ENCODE measurements at regions not wholly inside any gene's neighbourhood (a gene's known extent, or its start where the extent isn't known, plus 50 kb on each side); places are given as distances from the start of the nearest gene placed in this dataset.

DNA sequence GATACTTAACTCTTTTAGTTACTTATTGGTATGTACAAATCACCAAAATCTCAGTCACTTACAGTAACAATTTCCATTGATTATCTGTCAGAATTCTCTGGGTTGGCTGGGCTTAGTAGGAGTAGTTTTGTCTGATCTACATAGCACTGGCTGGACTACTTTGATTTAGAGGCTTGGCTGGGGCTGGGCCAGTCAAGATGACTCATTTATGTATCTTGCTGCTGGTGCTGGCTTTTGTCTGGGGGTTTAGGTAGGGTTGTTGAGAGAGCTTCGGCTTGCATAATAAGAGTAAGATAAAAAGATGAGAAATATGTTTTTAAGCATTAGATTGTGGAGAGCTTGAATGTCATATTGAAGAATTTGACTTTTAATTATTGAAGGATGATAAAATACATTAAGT, 1093.7 kb downstream of the SLC6A15 start:
- TF ChIP-seq, protein P1, sequence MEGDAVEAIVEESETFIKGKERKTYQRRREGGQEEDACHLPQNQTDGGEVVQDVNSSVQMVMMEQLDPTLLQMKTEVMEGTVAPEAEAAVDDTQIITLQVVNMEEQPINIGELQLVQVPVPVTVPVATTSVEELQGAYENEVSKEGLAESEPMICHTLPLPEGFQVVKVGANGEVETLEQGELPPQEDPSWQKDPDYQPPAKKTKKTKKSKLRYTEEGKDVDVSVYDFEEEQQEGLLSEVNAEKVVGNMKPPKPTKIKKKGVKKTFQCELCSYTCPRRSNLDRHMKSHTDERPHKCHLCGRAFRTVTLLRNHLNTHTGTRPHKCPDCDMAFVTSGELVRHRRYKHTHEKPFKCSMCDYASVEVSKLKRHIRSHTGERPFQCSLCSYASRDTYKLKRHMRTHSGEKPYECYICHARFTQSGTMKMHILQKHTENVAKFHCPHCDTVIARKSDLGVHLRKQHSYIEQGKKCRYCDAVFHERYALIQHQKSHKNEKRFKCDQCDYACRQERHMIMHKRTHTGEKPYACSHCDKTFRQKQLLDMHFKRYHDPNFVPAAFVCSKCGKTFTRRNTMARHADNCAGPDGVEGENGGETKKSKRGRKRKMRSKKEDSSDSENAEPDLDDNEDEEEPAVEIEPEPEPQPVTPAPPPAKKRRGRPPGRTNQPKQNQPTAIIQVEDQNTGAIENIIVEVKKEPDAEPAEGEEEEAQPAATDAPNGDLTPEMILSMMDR (IDR thresholded peaks at IDR 0.05) = no peak
- TF ChIP-seq POLR2AphosphoS5 (IDR thresholded peaks at IDR 0.05) = no peak
- no peak for TF ChIP-seq EP300 (IDR thresholded peaks at IDR 0.05)
